Upper lobe of left lung (tissue), 6 donors: ENCODE measurements at regions not wholly inside any gene's neighbourhood (a gene's known extent, or its start where the extent isn't known, plus 50 kb on each side); places are given as distances from the start of the nearest gene placed in this dataset.

Experiments
- ATAC-seq, 2 donors: fragments of 200-7000 bp; cut with Tn5 transposase; one replicate each; pipeline ENCODE4 v1.9.1; 2022; ENCODE audit warnings: mild to moderate bottlenecking in 2 of 2, moderate library complexity in 2 of 2; ENCODE audit not compliant: low FRiP score in 2 of 2
- DNase-seq, 2 donors: peaks; one replicate each; pipeline ENCODE4 v3.0.0-alpha.2; 2019 to 2020
- H3K27ac ChIP-seq, 4 donors: fragments of 200-600 bp; sonication (generic); one replicate each; pipeline ENCODE4 v1.5.1; 2016 to 2019
- H3K27me3 ChIP-seq, 4 donors: fragments of 200-600 bp; sonication (generic); one replicate each; pipeline ENCODE4 v1.5.1; 2017 to 2019
- H3K36me3 ChIP-seq, 4 donors: fragments of 200-600 bp; sonication (generic); one replicate each; pipeline ENCODE4 v1.5.1; 2016 to 2019
- H3K4me1 ChIP-seq, 4 donors: fragments of 200-600 bp; sonication (generic); one replicate each; pipeline ENCODE4 v1.5.1; 2018 to 2019
- H3K4me3 ChIP-seq, 4 donors: fragments of 200-600 bp; sonication (generic); one replicate each; pipeline ENCODE4 v1.5.1; 2017 to 2019; ENCODE audit warnings: mild to moderate bottlenecking in 2 of 4, moderate library complexity in 1 of 4
- H3K9me3 ChIP-seq, 4 donors: fragments of 200-600 bp; sonication (generic); one replicate each; pipeline ENCODE4 v1.5.1; 2018 to 2019
- EP300 ChIP-seq, 4 donors: sonication (generic); formaldehyde crosslinking; IDR thresholded peaks; one replicate each; pipeline ENCODE4 v1.5.1; 2017; ENCODE audit warnings: antibody characterized with exemption in 4 of 4, control low read depth in 2 of 4
- POLR2A ChIP-seq, 4 donors: fragments of 450-650 bp; IDR thresholded peaks; one replicate each; pipeline ENCODE4 v1.5.1; 2016 to 2017; ENCODE audit warnings: antibody characterized with exemption in 4 of 4, mild to moderate bottlenecking in 2 of 4
- POLR2AphosphoS5 ChIP-seq, 2 donors: sonication (generic); formaldehyde crosslinking; IDR thresholded peaks; one replicate each; pipeline ENCODE4 v1.5.1; 2017; ENCODE audit warnings: antibody characterized with exemption in 2 of 2
- WGBS, 2 donors: methylation state at CpG; one replicate each; pipeline ENCODE4 v1.1.5; 2017 to 2018; 5-methylcytosine and 5-hydroxymethylcytosine counted together
- TF ChIP-seq, protein P1 (sequence below), 6 experiments: fragments of 450-650 bp in 4 of 6; fragments of 200-600 bp in 2 of 6; sonication (generic) in 2 of 6; IDR thresholded peaks; one replicate each; pipeline ENCODE4 v1.5.1; 2016 to 2019; ENCODE audit warnings: antibody characterized with exemption in 6 of 6
- donor health status: DM: no; HTN: no; CAD: no; lungs with moderate emphysema.
- donor health status: DM: no; HTN: yes; CAD: no; lungs with severe emphysema.

DNA sequence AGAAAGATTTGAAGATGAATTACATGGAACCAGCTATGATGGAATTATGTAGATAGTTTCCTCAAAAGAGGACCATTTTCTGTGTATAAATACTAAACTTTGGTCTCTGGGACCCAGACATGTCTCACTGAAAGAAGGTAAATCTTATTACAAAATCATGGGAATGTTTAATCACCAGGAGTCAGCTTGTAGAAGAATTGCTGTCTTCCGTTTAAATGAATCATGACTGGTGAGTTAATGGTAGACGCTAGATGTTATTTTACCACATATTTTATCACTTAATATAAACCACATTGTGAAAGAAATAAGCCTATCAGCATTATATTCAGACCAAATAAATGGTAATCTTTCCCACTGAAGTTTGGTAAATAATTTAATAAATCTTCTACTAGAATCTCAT lies 322.3 kb upstream of the SUCLG2 start:
- DNase-seq (no peak), ATAC-seq (no peak)
- H3K9me3 ChIP-seq, result no peaks in the 10 kb centered on the region
- H3K4me1 ChIP-seq, result no peaks in the 10 kb centered on the region
- no peaks in the 10 kb centered on the region for H3K27me3 ChIP-seq
- TF ChIP-seq POLR2AphosphoS5 (IDR thresholded peaks at IDR 0.05) (no peak), POLR2A (IDR thresholded peaks at IDR 0.05) (no peak)
- TF ChIP-seq, protein P1, sequence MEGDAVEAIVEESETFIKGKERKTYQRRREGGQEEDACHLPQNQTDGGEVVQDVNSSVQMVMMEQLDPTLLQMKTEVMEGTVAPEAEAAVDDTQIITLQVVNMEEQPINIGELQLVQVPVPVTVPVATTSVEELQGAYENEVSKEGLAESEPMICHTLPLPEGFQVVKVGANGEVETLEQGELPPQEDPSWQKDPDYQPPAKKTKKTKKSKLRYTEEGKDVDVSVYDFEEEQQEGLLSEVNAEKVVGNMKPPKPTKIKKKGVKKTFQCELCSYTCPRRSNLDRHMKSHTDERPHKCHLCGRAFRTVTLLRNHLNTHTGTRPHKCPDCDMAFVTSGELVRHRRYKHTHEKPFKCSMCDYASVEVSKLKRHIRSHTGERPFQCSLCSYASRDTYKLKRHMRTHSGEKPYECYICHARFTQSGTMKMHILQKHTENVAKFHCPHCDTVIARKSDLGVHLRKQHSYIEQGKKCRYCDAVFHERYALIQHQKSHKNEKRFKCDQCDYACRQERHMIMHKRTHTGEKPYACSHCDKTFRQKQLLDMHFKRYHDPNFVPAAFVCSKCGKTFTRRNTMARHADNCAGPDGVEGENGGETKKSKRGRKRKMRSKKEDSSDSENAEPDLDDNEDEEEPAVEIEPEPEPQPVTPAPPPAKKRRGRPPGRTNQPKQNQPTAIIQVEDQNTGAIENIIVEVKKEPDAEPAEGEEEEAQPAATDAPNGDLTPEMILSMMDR (IDR thresholded peaks at IDR 0.05), result no peak
- no peak overlapping the region for H3K27ac ChIP-seq
- WGBS, 2 donors, result 87 to 94% methylated on average over 2 of the region's 2 CpGs
- no peaks in the 10 kb centered on the region for H3K36me3 ChIP-seq
- H3K4me3 ChIP-seq, result no peak overlapping the region

GRCh38 chr3:67964596-67964995 lies 310.2 kb upstream of the SUCLG2 start:
- Histone ChIP-seq H3K4me3 (no peak overlapping the region), H3K4me1 (no peaks in the 10 kb centered on the region), H3K36me3 (no peaks in the 10 kb centered on the region), H3K27me3 (no peaks in the 10 kb centered on the region), H3K27ac (no peak overlapping the region), H3K9me3 (no peaks in the 10 kb centered on the region)
- ATAC-seq, result no peak
- DNase-seq, result no peak
- TF ChIP-seq POLR2A (IDR thresholded peaks at IDR 0.05) (no peak), POLR2AphosphoS5 (IDR thresholded peaks at IDR 0.05) (no peak), EP300 (IDR thresholded peaks at IDR 0.05) (no peak)
- TF ChIP-seq, protein P1 (IDR thresholded peaks at IDR 0.05), result no peak

GRCh38 chr3:67957268-67957667 lies 302.9 kb upstream of the SUCLG2 start:
- Histone ChIP-seq H3K4me1 (no peaks in the 10 kb centered on the region), H3K4me3 (no peak overlapping the region), H3K9me3 (peaks cover 0 to 4% (median 0%) of the 10 kb centered on the region in 4 donors), H3K27ac (no peak overlapping the region), H3K27me3 (no peaks in the 10 kb centered on the region), H3K36me3 (no peaks in the 10 kb centered on the region)
- no peak for DNase-seq
- ATAC-seq, result no peak
- WGBS, 2 donors, result 77 to 87% methylated on average over 2 of the region's 2 CpGs
- TF ChIP-seq, protein P1 (IDR thresholded peaks at IDR 0.05), result no peak
- TF ChIP-seq POLR2A (IDR thresholded peaks at IDR 0.05), result no peak
- no peak for TF ChIP-seq EP300 (IDR thresholded peaks at IDR 0.05)
- TF ChIP-seq POLR2AphosphoS5 (IDR thresholded peaks at IDR 0.05), result no peak

DNA sequence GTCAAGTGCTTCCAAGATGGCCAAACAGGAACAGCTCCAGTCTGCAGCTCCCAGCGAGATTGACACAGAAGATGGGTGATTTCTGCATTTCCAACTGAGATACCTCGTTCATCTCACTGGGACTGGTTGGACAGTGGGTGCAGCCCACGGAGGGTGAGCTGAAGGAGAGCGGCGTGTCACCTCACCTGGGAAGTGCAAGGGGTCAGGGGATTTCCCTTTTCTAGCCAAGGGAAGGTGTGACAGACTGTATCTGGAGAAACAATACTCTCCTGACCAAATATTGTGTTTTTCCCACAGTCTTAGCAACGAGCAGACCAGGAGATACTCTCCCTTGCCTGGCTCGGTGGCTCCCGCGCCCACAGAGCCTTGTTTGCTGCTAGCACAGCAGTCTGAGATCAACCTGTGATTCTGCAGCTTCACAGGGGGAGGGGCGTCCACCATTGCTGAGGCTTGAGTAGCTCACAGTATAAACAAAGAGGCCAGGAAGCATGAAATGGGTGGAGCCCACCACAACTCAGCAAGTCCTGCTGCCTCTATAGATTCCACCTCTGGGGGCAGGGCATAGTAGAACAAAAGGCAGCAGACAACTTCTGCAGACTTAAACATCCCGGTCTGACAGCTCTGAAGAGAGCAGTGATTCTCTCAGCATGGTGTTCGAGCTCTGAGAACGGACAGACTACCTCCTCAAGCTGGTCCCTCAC lies 293.5 kb upstream of the SUCLG2 start:
- no peak for ATAC-seq
- Histone ChIP-seq H3K4me1 (no peaks in the 10 kb centered on the region), H3K27me3 (no peaks in the 10 kb centered on the region), H3K36me3 (no peaks in the 10 kb centered on the region), H3K27ac (no peak overlapping the region), H3K9me3 (no peaks in the 10 kb centered on the region), H3K4me3 (no peak overlapping the region)
- 51 to 76% methylated on average over 6 to 13 of the region's 13 CpGs for WGBS, 2 donors
- no peak for DNase-seq
- no peak for TF ChIP-seq POLR2A (IDR thresholded peaks at IDR 0.05)
- no peak for TF ChIP-seq EP300 (IDR thresholded peaks at IDR 0.05)
- TF ChIP-seq POLR2AphosphoS5 (IDR thresholded peaks at IDR 0.05), result no peak
- TF ChIP-seq, protein P1 (IDR thresholded peaks at IDR 0.05), result no peak

DNA sequence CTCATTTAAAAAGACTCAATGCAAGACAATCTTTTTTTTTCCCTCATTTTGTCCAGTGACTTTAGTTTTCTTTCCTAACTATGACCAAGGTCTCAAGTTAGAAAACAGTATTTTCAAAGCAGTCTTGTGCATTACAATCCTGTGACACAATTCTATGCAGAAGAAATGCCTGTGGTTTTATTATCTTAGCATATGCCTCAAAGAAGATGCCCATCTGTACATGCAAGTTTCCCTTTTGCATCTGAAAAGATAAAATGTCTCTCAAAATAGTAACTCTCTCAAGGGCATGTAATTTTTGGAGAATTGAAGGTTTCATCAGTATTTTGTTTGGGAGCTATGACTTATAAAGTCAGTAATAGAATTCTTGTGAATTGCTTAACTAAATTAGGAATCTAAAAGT lies 292.0 kb upstream of the SUCLG2 start:
- no peak for DNase-seq

More for the DNA sequence above, 292.0 kb upstream of the SUCLG2 start:
- TF ChIP-seq, protein P1 (IDR thresholded peaks at IDR 0.05), result no peak
- TF ChIP-seq POLR2A (IDR thresholded peaks at IDR 0.05) (no peak), EP300 (IDR thresholded peaks at IDR 0.05) (no peak), POLR2AphosphoS5 (IDR thresholded peaks at IDR 0.05) (no peak)
- Histone ChIP-seq H3K36me3 (no peaks in the 10 kb centered on the region), H3K9me3 (no peaks in the 10 kb centered on the region), H3K27me3 (no peaks in the 10 kb centered on the region), H3K4me1 (no peaks in the 10 kb centered on the region), H3K27ac (no peak overlapping the region), H3K4me3 (no peak overlapping the region)
- no peak for ATAC-seq
